Loucy (cell line): ENCODE measurements at regions not wholly inside any gene's neighbourhood (a gene's known extent, or its start where the extent isn't known, plus 50 kb on each side); places are given as distances from the start of the nearest gene placed in this dataset.

Experiments
- H2AFZ ChIP-seq: fragments of 200-600 bp; sonication (generic); 2 replicates; pipeline ENCODE4 v1.6.0; 2016; ENCODE audit warnings: antibody characterized with exemption, mild to moderate bottlenecking, low read length, moderate library complexity
- H3F3A ChIP-seq: fragments of 200-600 bp; 2 replicates; pipeline ENCODE4 v1.6.0; 2016; ENCODE audit warnings: antibody characterized with exemption, low read depth, mild to moderate bottlenecking
- H3K27me3 ChIP-seq: fragments of 200-600 bp; sonication (generic); 2 replicates; pipeline ENCODE4 v1.6.1; 2014; ENCODE audit warnings: low read length, mild to moderate bottlenecking; ENCODE audit not compliant: insufficient read depth, poor library complexity, severe bottlenecking
- H3K36me3 ChIP-seq: fragments of 200-600 bp; sonication (generic); 2 replicates; pipeline ENCODE4 v1.6.1; 2016; ENCODE audit warnings: low read length; ENCODE audit not compliant: insufficient read depth
- H3K4me1 ChIP-seq: fragments of 200-600 bp; sonication (generic); 2 replicates; pipeline ENCODE4 v1.5.1; 2014; ENCODE audit warnings: low read length, mild to moderate bottlenecking; ENCODE audit not compliant: insufficient read depth, poor library complexity, severe bottlenecking
- H3K4me2 ChIP-seq: fragments of 200-600 bp; sonication (generic); 2 replicates; pipeline ENCODE4 v1.6.0; 2014; ENCODE audit warnings: antibody characterized with exemption, low read length, low read depth, mild to moderate bottlenecking; ENCODE audit not compliant: poor library complexity, severe bottlenecking
- H3K4me3 ChIP-seq: fragments of 200-600 bp; sonication (generic); 2 replicates; pipeline ENCODE4 v1.5.1; 2014; ENCODE audit warnings: low read length, mild to moderate bottlenecking, mixed read lengths; ENCODE audit not compliant: poor library complexity, severe bottlenecking
- H3K79me2 ChIP-seq: fragments of 200-600 bp; sonication (generic); 2 replicates; pipeline ENCODE4 v1.6.1; 2014; ENCODE audit warnings: low read length; ENCODE audit not compliant: insufficient read depth
- H3K9ac ChIP-seq: fragments of 200-600 bp; sonication (generic); 2 replicates; pipeline ENCODE4 v1.6.0; 2014; ENCODE audit warnings: mild to moderate bottlenecking, low read depth, low read length, moderate library complexity; ENCODE audit not compliant: poor library complexity, severe bottlenecking
- H3K9me2 ChIP-seq: fragments of 200-600 bp; sonication (generic); replicated peaks from 2 replicates; pipeline ENCODE4 v1.6.1; 2016; ENCODE audit warnings: low read depth, low read length, mixed read lengths
- H3K9me3 ChIP-seq: fragments of 200-600 bp; sonication (generic); 2 replicates; pipeline ENCODE4 v1.6.1; 2014; ENCODE audit warnings: mild to moderate bottlenecking, antibody characterized with exemption, low read length, low read depth; ENCODE audit not compliant: insufficient read depth
- H4K20me1 ChIP-seq: fragments of 200-600 bp; sonication (generic); 2 replicates; pipeline ENCODE4 v1.6.0; 2014; ENCODE audit warnings: antibody characterized with exemption, low read length, mild to moderate bottlenecking; ENCODE audit not compliant: insufficient read depth, poor library complexity, severe bottlenecking
- CTCF ChIP-seq: fragments of 200-600 bp; sonication (generic); conservative IDR thresholded peaks from 2 replicates; pipeline ENCODE4 v1.5.1; 2014; ENCODE audit warnings: mild to moderate bottlenecking, antibody characterized with exemption, low read length
- EZH2phosphoT487 ChIP-seq: fragments of 200-600 bp; IDR thresholded peaks from 2 replicates; pipeline ENCODE4 v1.6.1; 2018; ENCODE audit warnings: antibody characterized with exemption, mild to moderate bottlenecking, moderate library complexity, borderline replicate concordance

GRCh38 chr12:97267166-97267565 is 195.4 kb upstream of the RMST start:
- Histone ChIP-seq H3K9me3 (no peaks in the 10 kb centered on the region), H4K20me1 (no peaks in the 10 kb centered on the region), H3K9me2 (no peaks in the 10 kb centered on the region), H3K4me3 (no peak overlapping the region), H3F3A (no peaks in the 10 kb centered on the region), H2AFZ (no peak overlapping the region), H3K79me2 (no peaks in the 10 kb centered on the region), H3K4me2 (no peak overlapping the region), H3K4me1 (no peaks in the 10 kb centered on the region), H3K9ac (no peak overlapping the region), H3K27me3 (no peaks in the 10 kb centered on the region), H3K36me3 (no peaks in the 10 kb centered on the region)
- TF ChIP-seq CTCF (no peak), EZH2phosphoT487 (no peak)

- Histone ChIP-seq H3F3A (no peaks in the 10 kb centered on the region), H3K9me2 (no peaks in the 10 kb centered on the region), H3K9ac (no peak overlapping the region), H3K4me3 (no peak overlapping the region), H3K79me2 (no peaks in the 10 kb centered on the region), H3K4me1 (no peaks in the 10 kb centered on the region), H3K9me3 (no peaks in the 10 kb centered on the region), H2AFZ (no peak overlapping the region), H4K20me1 (no peaks in the 10 kb centered on the region), H3K27me3 (no peaks in the 10 kb centered on the region), H3K36me3 (no peaks in the 10 kb centered on the region), H3K4me2 (no peak overlapping the region)
- no peak for TF ChIP-seq CTCF
- TF ChIP-seq EZH2phosphoT487: no peak
Observed at GRCh38 chr12:97267594-97268202, 194.9 kb upstream of the RMST start.

- no peak overlapping the region for H3K9ac ChIP-seq
- no peaks in the 10 kb centered on the region for H3F3A ChIP-seq
- no peaks in the 10 kb centered on the region for H3K79me2 ChIP-seq
- H3K4me3 ChIP-seq: no peak overlapping the region
- H4K20me1 ChIP-seq: no peaks in the 10 kb centered on the region
- H3K9me2 ChIP-seq: no peaks in the 10 kb centered on the region
- H3K9me3 ChIP-seq: no peaks in the 10 kb centered on the region
- no peak overlapping the region for H3K4me2 ChIP-seq
- TF ChIP-seq CTCF (no peak), EZH2phosphoT487 (no peak)
- H3K27me3 ChIP-seq: no peaks in the 10 kb centered on the region
- H3K36me3 ChIP-seq: no peaks in the 10 kb centered on the region
- H3K4me1 ChIP-seq: no peaks in the 10 kb centered on the region
- H2AFZ ChIP-seq: no peak overlapping the region
Observed at GRCh38 chr12:97272471-97272870, 190.1 kb upstream of the RMST start.
